GM18907 (cell line): ENCODE measurements at regions not wholly inside any gene's neighbourhood (a gene's known extent, or its start where the extent isn't known, plus 50 kb on each side); places are given as distances from the start of the nearest gene placed in this dataset.

Experiments used
- ATAC-seq: cut with Tn5 transposase; IDR thresholded peaks from one replicate; pipeline ENCODE4 v1.9.1; 2021; ENCODE audit warnings: mild to moderate bottlenecking, moderate library complexity; ENCODE audit not compliant: unreplicated experiment

- no peak for ATAC-seq
Measured at GRCh38 chr5:2575871-2576270, 175.6 kb downstream of the IRX2 start.

- no peak for ATAC-seq
Measured at GRCh38 chr5:2575292-2575691, 176.2 kb downstream of the IRX2 start.

DNA sequence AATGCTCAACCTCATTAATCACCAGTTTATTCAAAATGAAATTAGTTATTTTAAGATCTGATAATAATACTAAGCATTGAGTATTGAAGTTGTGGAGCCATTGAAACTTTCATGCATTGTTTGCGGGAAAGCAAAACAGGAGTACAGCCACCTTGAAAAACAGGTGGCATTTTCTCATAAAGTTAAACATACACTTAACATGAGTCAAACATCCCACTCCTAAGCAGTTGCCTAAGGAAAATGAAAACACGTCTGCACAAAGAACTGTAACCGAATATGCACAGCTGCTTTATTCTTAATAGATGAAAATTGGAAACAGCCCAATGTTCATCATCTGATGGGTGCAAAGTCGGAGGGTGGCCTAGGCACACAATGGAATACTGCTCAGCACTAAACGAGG is 177.3 kb downstream of the IRX2 start:
- ATAC-seq: no peak

- no peak for ATAC-seq
Measured at GRCh38 chr5:2570586-2570985, 180.9 kb downstream of the IRX2 start.

GRCh38 chr5:2569774-2570542 is 181.5 kb downstream of the IRX2 start:
- no peak for ATAC-seq

GRCh38 chr5:2569176-2569575 is 182.3 kb downstream of the IRX2 start:
- ATAC-seq: no peak

DNA sequence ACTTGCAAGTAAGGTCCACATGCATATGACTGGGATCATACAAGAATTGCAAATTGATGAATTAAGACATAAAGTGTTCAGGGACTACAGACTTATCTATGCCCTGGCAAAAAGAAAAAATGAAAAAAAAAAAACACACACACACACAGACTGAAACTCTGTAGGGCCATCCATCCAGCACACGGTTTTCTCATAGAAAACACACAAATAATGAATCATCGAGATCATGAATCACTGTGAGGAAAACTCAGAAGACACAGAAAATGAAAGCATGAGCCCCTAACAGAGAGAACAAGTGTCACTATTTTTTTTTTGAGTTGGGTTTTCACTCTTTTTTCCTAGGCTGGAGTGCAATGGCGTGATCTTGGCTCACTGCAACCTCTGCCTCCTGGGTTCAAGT is 185.2 kb downstream of the IRX2 start:
- ATAC-seq: no peak

DNA sequence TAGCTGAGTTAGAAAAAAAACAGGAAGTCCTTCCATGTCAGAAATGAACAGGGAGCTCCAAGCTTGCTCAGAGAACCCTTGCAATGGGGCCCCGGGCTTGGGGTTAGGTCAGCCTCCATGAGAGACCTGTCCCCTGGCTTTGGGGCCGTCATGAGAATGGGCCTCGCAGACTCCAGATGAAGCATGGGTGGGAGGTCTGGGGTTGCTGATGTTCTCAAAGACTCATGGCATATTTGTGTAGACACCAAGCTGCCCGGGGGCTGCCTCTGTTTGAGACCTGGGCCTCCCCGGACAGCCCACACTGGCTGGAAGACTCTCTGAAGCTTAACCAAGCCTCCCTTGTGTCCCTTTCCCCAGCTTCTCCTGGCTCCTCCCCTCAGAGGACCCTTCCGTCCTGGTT is 186.3 kb downstream of the IRX2 start:
- ATAC-seq: no peak

DNA sequence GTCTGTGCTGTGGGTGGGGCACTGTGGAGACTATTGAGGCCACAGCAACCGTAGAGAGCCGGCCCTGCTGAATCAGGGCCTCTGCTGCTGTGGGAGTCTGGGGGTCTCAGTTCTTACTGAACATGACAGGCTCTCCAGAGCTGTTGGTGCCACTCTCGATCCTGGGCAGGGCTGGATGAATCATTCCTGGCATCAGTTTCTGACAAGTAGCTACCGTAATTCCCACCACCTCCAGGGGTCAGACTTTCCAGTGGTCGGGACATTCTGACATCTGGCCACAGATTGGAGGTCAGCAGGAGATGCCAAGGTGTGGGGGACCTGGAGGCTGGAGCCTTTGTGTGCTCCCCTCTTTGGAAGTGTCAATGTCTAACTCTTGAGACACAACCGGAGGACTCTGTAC is 188.4 kb downstream of the IRX2 start:
- no peak for ATAC-seq

- ATAC-seq: no peak
Measured at GRCh38 chr5:2562036-2562435, 189.4 kb downstream of the IRX2 start.

DNA sequence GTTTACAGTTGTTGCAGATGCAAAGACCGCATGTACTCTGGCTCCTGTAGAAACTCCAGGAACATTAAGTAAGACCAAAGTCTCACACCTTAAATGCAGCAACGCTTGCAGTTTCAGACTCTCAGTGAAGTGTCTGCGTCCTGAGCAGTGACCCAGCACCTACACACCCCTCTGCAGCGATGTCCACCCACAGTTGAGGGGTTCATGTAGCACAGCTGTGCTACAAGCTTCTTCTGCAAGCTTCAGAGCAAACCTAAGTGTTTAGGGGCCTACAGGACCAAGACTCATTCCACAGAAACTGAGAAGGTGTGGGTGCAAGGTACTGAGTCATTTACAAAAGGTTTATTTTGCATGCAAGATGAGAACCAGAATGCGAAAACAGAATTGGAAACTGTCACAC is 191.0 kb downstream of the IRX2 start:
- ATAC-seq: no peak

- no peak for ATAC-seq
Measured at GRCh38 chr5:2557435-2557834, 194.0 kb downstream of the IRX2 start.

DNA sequence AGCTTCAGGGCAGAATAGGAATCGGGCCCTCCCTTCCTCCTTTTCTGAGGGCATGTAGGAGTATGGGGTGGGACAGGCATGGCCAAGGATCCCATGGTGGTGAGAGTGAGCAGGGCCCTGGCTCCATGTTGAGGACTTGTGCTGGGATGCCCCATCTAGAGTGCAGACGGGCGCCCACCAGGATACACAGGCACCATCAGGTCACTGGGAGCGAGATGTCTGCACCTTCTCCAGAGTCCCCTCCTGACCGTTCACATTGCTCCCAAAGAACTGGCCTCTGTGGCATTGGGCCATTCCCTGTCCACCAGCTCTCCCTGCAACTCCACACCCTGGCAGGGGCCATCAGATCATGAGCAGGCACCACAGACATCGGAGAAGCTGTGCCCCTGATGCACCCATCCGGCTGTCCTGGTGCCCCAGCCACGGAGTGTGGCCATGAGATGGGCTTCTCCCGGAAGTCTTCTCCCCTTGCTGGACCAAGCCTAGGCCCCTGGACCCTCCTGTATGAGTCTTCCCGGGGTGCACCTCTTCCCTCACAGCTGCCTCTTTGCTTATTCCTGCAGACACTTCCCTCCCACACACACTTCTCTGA is 195.0 kb downstream of the IRX2 start:
- no peak for ATAC-seq

GRCh38 chr5:2553611-2554010 is 197.9 kb downstream of the IRX2 start:
- no peak for ATAC-seq

DNA sequence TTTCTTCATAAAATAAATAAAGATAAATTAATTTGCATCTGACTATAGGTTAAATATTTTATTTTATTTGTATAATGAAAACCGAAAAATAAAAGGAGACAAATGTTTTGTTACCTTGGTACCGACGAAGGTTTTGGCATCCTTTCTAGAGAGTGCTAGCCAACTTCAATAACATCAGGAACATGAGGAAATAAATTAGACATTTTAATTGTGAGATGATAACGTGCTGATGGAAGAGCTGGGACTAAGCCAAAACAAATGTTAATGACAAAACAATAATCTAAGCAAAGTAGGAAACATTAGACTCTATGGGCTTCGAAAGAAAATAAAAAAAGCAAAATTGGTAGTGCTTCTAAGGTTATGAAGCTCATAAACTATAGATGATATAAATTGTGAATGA is 201.0 kb downstream of the IRX2 start:
- no peak for ATAC-seq

DNA sequence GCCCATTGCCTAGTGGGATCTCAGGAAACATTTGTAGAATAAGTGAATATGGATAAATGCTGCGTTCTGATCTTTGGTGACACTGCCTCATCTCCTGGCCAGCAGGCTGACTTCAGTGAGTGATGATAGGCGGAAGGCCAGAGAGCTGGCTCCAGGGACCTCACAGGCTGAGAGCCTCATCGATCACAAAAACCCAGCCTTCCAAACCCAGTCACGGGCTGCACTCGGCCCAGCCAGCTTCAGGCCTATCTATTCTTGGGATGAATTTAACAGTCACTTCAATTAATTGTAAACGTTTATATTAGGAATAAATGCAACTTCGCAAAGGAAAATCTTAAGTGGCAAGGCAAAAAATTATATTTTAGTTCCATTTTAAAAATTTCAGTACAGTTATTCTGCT is 201.6 kb downstream of the IRX2 start:
- ATAC-seq: no peak

GRCh38 chr5:2549354-2549753 is 202.1 kb downstream of the IRX2 start:
- ATAC-seq: no peak

GRCh38 chr5:2546938-2547337 is 204.5 kb downstream of the IRX2 start:
- ATAC-seq: no peak

DNA sequence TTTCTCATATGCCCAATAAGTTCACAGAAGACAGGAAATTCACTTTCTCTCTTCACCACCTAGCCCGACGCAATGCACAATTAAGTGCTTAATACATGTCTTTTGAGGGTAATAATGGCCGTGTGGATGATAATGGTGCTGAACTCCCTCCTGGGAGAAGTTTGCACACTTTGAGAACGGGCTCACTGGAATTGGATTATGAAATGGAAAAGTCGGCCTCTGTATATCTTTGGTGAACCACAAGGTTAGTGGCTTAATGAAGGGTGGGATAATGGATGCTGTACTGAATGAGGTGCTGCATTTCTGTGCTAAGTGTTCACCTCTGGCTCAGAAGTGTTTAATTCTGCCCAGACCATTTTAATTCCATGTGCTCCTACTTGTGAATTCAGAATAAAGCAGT is 207.5 kb downstream of the IRX2 start:
- ATAC-seq: no peak

- no peak for ATAC-seq
Measured at GRCh38 chr5:2542821-2543220, 208.7 kb downstream of the IRX2 start.

DNA sequence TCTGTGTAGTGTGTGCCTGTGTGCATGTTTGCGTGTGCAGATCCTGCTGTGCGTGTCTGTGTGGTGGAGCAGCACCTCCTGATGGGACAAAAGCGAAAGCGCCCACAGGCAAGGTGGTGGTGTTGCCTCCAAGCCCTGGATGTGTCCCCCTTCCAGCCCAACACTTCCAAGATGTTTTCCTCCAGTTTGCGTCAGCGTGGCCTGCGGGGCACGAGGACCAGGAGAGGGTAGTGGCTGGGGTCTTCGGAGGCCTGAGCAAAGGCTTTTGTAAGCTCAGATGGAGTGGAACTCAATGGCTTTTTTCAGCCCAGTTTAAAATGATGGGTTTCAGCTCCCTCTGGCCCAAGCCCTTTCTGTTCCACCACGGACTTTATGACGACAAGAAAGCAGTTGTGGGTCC is 209.5 kb downstream of the IRX2 start:
- ATAC-seq: no peak

GRCh38 chr5:2538169-2538568 is 213.3 kb downstream of the IRX2 start:
- no peak for ATAC-seq
